ENCODE measurements at regions not wholly inside any gene's neighbourhood (a gene's known extent, or its start where the extent isn't known, plus 50 kb on each side); places are given as distances from the start of the nearest gene placed in this dataset.
"Not testable (repeated sequence)": the region's sequence is repeated elsewhere in the genome, so short reads cannot be mapped to it uniquely, and the experiment has no call there.

GRCh38 chr16:15307184-15307583 lies 70.9 kb downstream of the NPIPA5 start:
- not testable (repeated sequence) for DNase-seq

GRCh38 chr16:15305889-15306288 lies 72.2 kb downstream of the NPIPA5 start:
- not testable (repeated sequence) for DNase-seq

GRCh38 chr16:15303667-15304324 lies 74.3 kb downstream of the NPIPA5 start:
- not testable (repeated sequence) for DNase-seq

GRCh38 chr16:15297104-15297503 lies 81.0 kb downstream of the NPIPA5 start:
- not testable (repeated sequence) for DNase-seq

GRCh38 chr16:15274796-15275195 lies 103.3 kb downstream of the NPIPA5 start:
- DNase-seq = peak; percentile 18

- DNase-seq = not testable (repeated sequence)
These were observed 104.1 kb downstream of the NPIPA5 start for GRCh38 chr16:15273964-15274363.

GRCh38 chr16:15266941-15267340 lies 111.2 kb downstream of the NPIPA5 start:
- not testable (repeated sequence) for DNase-seq

- DNase-seq = not testable (repeated sequence)
These were observed 115.9 kb downstream of the NPIPA5 start for GRCh38 chr16:15262212-15262611.

GRCh38 chr16:15247971-15248370 lies 130.1 kb downstream of the NPIPA5 start:
- DNase-seq = not testable (repeated sequence)

GRCh38 chr16:15236674-15237323 lies 141.3 kb downstream of the NPIPA5 start:
- not testable (repeated sequence) for DNase-seq

- not testable (repeated sequence) for DNase-seq
These were observed 141.1 kb upstream of the RRN3 start for GRCh38 chr16:15235140-15235539.

GRCh38 chr16:15234702-15235101 lies 140.6 kb upstream of the RRN3 start:
- not testable (repeated sequence) for DNase-seq

GRCh38 chr16:15230432-15230831 lies 136.4 kb upstream of the RRN3 start:
- not testable (repeated sequence) for DNase-seq

- DNase-seq = not testable (repeated sequence)
These were observed 135.6 kb upstream of the RRN3 start for GRCh38 chr16:15229661-15230060.

- not testable (repeated sequence) for DNase-seq
These were observed 130.6 kb upstream of the RRN3 start for GRCh38 chr16:15224651-15225050.

GRCh38 chr16:15223398-15223797 lies 129.3 kb upstream of the RRN3 start:
- not testable (repeated sequence) for DNase-seq

GRCh38 chr16:15219679-15220615 lies 125.9 kb upstream of the RRN3 start:
- peak; percentile 45 for DNase-seq

GRCh38 chr16:15218856-15219500 lies 124.9 kb upstream of the RRN3 start:
- not testable (repeated sequence) for DNase-seq

- DNase-seq = not testable (repeated sequence)
These were observed 113.3 kb upstream of the RRN3 start for GRCh38 chr16:15207202-15207981.

GRCh38 chr16:15206439-15206838 lies 112.4 kb upstream of the RRN3 start:
- not testable (repeated sequence) for DNase-seq

GRCh38 chr16:15205939-15206338 lies 111.9 kb upstream of the RRN3 start:
- DNase-seq = not testable (repeated sequence)

GRCh38 chr16:15204571-15204970 lies 110.5 kb upstream of the RRN3 start:
- DNase-seq = not testable (repeated sequence)

All from right forelimb (tissue), 1 donor.